Esophagus muscularis mucosa (tissue), 4 donors: ENCODE measurements at regions not wholly inside any gene's neighbourhood (a gene's known extent, or its start where the extent isn't known, plus 50 kb on each side); places are given as distances from the start of the nearest gene placed in this dataset.

ENCODE experiments used
- DNase-seq: peaks from one replicate; pipeline ENCODE4 v3.0.0-alpha.2; 2017; ENCODE audit errors: extremely low spot score
- H3K27ac ChIP-seq, 4 donors: fragments of 200-600 bp; sonication (generic); replicated peaks in 1 of 4; 1 replicate in 3 of 4; 2 replicates in 1 of 4; pipeline ENCODE4 v1.5.1; 2016 to 2019; ENCODE audit warnings: mild to moderate bottlenecking in 1 of 4
- H3K27me3 ChIP-seq, 4 donors: fragments of 200-600 bp; sonication (generic); one replicate each; pipeline versions ENCODE4 v1.5.1 to v1.6.0; 2016 to 2019
- H3K36me3 ChIP-seq, 4 donors: fragments of 200-600 bp; sonication (generic); one replicate each; pipeline ENCODE4 v1.5.1; 2016 to 2019
- H3K4me1 ChIP-seq, 4 donors: fragments of 200-600 bp; sonication (generic); one replicate each; pipeline ENCODE4 v1.5.1; 2016 to 2019
- H3K4me3 ChIP-seq, 4 donors: fragments of 200-600 bp; sonication (generic); 1 replicate in 2 of 4; 2 replicates in 2 of 4; pipeline ENCODE4 v1.5.1; 2016 to 2019; ENCODE audit warnings: mild to moderate bottlenecking in 4 of 4, moderate library complexity in 1 of 4
- H3K9me3 ChIP-seq, 4 donors: fragments of 200-600 bp; sonication (generic); 1 replicate in 3 of 4; 2 replicates in 1 of 4; pipeline ENCODE4 v1.5.1; 2016 to 2019
- EP300 ChIP-seq: sonication (generic); formaldehyde crosslinking; IDR thresholded peaks from one replicate; pipeline ENCODE4 v1.6.1; 2017; ENCODE audit warnings: antibody characterized with exemption
- POLR2A ChIP-seq: fragments of 450-650 bp; IDR thresholded peaks from one replicate; pipeline ENCODE4 v1.6.1; 2017; ENCODE audit warnings: antibody characterized with exemption, moderate library complexity, mild to moderate bottlenecking, low read depth
- POLR2AphosphoS5 ChIP-seq, 2 donors: sonication (generic); formaldehyde crosslinking; IDR thresholded peaks; one replicate each; pipeline ENCODE4 v1.6.1; 2017; ENCODE audit warnings: antibody characterized with exemption in 2 of 2
- WGBS: methylation state at CpG from one replicate; pipeline ENCODE4 v1.1.5; 2018; 5-methylcytosine and 5-hydroxymethylcytosine counted together
- intact Hi-C: fragments of 100-400 bp; cut with DNase I; formaldehyde crosslinking; loops from one replicate; pipeline ENCODE4 v1.15.1; 2023
- TF ChIP-seq, protein P1 (sequence below), 3 experiments: fragments of 200-600 bp in 2 of 3; fragments of 450-650 bp in 1 of 3; sonication (generic) in 2 of 3; IDR thresholded peaks; one replicate each; pipeline ENCODE4 v1.5.1; 2017 to 2019; ENCODE audit warnings: antibody characterized with exemption in 3 of 3, mild to moderate bottlenecking in 2 of 3, moderate library complexity in 1 of 3

- H3K27me3 ChIP-seq = peaks cover 0 to 45% (median 0%) of the 10 kb centered on the region in 4 donors
- H3K27ac ChIP-seq = no peak overlapping the region
- WGBS = 81% methylated on average over 7 of the region's 12 CpGs
- no peak overlapping the region for H3K4me3 ChIP-seq
- H3K4me1 ChIP-seq = no peaks in the 10 kb centered on the region
- intact Hi-C loops = no loop called here
- H3K36me3 ChIP-seq = no peaks in the 10 kb centered on the region
- H3K9me3 ChIP-seq = peaks cover 0 to 11% (median 7%) of the 10 kb centered on the region in 4 donors
- DNase-seq = peak; percentile 55
- TF ChIP-seq, protein P1, sequence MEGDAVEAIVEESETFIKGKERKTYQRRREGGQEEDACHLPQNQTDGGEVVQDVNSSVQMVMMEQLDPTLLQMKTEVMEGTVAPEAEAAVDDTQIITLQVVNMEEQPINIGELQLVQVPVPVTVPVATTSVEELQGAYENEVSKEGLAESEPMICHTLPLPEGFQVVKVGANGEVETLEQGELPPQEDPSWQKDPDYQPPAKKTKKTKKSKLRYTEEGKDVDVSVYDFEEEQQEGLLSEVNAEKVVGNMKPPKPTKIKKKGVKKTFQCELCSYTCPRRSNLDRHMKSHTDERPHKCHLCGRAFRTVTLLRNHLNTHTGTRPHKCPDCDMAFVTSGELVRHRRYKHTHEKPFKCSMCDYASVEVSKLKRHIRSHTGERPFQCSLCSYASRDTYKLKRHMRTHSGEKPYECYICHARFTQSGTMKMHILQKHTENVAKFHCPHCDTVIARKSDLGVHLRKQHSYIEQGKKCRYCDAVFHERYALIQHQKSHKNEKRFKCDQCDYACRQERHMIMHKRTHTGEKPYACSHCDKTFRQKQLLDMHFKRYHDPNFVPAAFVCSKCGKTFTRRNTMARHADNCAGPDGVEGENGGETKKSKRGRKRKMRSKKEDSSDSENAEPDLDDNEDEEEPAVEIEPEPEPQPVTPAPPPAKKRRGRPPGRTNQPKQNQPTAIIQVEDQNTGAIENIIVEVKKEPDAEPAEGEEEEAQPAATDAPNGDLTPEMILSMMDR (IDR thresholded peaks at IDR 0.05) = no peak
- TF ChIP-seq POLR2A = no peak
- TF ChIP-seq EP300 = no peak
- TF ChIP-seq POLR2AphosphoS5 (IDR thresholded peaks at IDR 0.05) = no peak
These were observed 488.7 kb downstream of the TBC1D22A start for GRCh38 chr22:47250995-47251765.

GRCh38 chr22:47249370-47249928 lies 487.0 kb downstream of the TBC1D22A start:
- no peak overlapping the region for H3K4me3 ChIP-seq
- H3K36me3 ChIP-seq = no peaks in the 10 kb centered on the region
- 50% methylated on average over 7 of the region's 8 CpGs for WGBS
- H3K27me3 ChIP-seq = peaks cover 0 to 57% (median 0%) of the 10 kb centered on the region in 4 donors
- intact Hi-C loops = no loop called here
- no peak overlapping the region for H3K27ac ChIP-seq
- DNase-seq = peak; percentile 75
- H3K4me1 ChIP-seq = no peaks in the 10 kb centered on the region
- no peak for TF ChIP-seq POLR2AphosphoS5 (IDR thresholded peaks at IDR 0.05)
- TF ChIP-seq EP300 = no peak
- TF ChIP-seq, protein P1 (IDR thresholded peaks at IDR 0.05) = no peak
- TF ChIP-seq POLR2A = no peak
- peaks cover 0 to 11% (median 7%) of the 10 kb centered on the region in 4 donors for H3K9me3 ChIP-seq

DNA sequence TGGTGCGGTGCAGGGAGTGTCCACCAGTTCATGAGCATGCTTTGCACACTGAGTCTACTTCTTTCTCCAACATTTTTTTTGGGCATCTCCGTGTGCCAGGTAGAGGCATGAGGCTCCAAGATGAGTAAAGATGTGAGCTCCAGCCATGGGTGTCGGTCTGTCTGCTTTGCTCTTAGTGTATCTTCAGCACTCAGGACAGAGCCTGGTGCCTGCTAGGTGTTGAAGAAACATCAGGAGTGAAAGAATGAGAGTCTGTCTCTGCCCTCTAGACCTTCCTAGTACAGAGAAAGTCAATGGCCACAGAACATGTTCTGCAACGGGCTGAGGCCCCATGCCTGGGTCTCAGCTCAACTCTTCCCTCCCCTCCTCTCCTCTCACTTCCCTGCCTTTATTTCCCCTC lies 486.5 kb downstream of the TBC1D22A start:
- TF ChIP-seq, protein P1 (IDR thresholded peaks at IDR 0.05) = no peak
- TF ChIP-seq POLR2AphosphoS5 (IDR thresholded peaks at IDR 0.05) (no peak), EP300 (no peak), POLR2A (no peak)
- intact Hi-C loops = no loop called here
- Histone ChIP-seq H3K4me3 (no peak overlapping the region), H3K9me3 (peaks cover 0 to 12% (median 7%) of the 10 kb centered on the region in 4 donors), H3K27me3 (peaks cover 0 to 57% (median 0%) of the 10 kb centered on the region in 4 donors), H3K27ac (no peak overlapping the region), H3K4me1 (no peaks in the 10 kb centered on the region), H3K36me3 (no peaks in the 10 kb centered on the region)
- WGBS = 83% methylated on average over 4 of the region's 4 CpGs
- DNase-seq = peak; percentile 62

GRCh38 chr22:47247579-47248240 lies 485.3 kb downstream of the TBC1D22A start:
- H3K4me1 ChIP-seq = no peaks in the 10 kb centered on the region
- no peak overlapping the region for H3K27ac ChIP-seq
- intact Hi-C loops = no loop called here

More at GRCh38 chr22:47247579-47248240, 485.3 kb downstream of the TBC1D22A start:
- TF ChIP-seq POLR2AphosphoS5 (IDR thresholded peaks at IDR 0.05) = no peak
- TF ChIP-seq, protein P1 (IDR thresholded peaks at IDR 0.05) = no peak
- Histone ChIP-seq H3K4me3 (no peak overlapping the region), H3K36me3 (no peaks in the 10 kb centered on the region), H3K27me3 (peaks cover 0 to 57% (median 0%) of the 10 kb centered on the region in 4 donors), H3K9me3 (peaks cover 0 to 10% (median 5%) of the 10 kb centered on the region in 4 donors)
- 65% methylated on average over 11 of the region's 12 CpGs for WGBS
- peak; percentile 88 for DNase-seq
